SHP77 (cell line): ENCODE measurements at regions not wholly inside any gene's neighbourhood (a gene's known extent, or its start where the extent isn't known, plus 50 kb on each side); places are given as distances from the start of the nearest gene placed in this dataset.
"Not testable (repeated sequence)": the region's sequence is repeated elsewhere in the genome, so short reads cannot be mapped to it uniquely, and the experiment has no call there.

Experiments
- DNase-seq, 2 experiments: peaks; one replicate each; lab custom pipeline; 2025; lab: John Stamatoyannopoulos, UW

DNA sequence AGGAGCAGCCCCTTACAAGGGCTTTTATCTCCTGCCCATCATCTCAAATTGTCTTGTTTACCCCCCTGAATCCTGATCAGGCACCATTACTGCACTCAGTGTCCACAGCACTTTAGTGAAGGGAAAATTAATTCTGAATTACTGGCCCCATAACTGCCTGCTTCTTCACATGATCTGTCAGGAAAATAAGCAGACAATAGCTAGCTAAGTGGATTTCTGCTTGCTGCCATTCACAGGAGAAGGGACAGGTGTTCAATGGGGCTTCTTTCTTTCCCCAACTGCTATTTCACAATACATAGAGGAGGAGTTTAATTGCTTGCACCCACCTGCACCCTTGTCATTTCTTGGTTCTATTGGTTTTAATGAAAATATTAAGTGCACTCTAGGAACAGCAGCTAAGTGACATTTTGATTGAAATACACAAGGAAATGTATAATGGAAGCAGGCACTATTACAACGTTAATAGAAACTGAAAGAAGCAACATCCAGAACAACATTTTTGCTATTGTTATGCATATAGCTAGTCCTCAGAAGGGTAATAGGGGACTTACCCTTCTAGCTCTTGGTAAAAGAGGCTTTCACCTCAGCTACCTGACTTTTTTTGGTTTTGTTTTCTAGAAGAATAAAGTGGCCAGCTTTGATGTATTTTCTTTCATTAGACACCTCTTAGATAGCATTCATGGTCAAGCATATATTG lies 599.3 kb upstream of the TLE4 start:
- peak in 1 of 2 experiments; percentile 4 for DNase-seq

- no peak for DNase-seq
Observed at GRCh38 chr9:78973907-78974306, 597.9 kb upstream of the TLE4 start.

GRCh38 chr9:78982849-78983248 lies 588.9 kb upstream of the TLE4 start:
- no peak for DNase-seq

GRCh38 chr9:78985084-78985738 lies 586.6 kb upstream of the TLE4 start:
- no peak for DNase-seq

DNA sequence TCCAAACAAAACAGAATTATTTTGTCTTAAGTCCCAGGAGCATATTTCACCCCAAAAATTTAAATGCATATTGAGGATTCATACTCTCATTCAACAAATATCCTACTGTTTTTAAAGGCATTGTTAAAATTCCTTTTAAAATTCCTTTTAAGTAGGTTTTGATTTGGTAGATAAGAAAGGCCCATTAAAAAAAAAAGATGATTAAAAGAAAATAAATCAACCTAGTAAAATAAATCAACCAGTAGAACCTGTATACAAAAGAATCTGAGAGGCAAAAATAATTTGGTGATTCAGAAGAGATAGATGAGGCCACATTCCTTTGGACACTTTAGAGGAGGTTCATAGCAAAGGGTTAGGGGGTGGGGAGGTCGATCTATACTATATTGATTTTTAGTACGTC lies 585.3 kb upstream of the TLE4 start:
- DNase-seq, result no peak

DNA sequence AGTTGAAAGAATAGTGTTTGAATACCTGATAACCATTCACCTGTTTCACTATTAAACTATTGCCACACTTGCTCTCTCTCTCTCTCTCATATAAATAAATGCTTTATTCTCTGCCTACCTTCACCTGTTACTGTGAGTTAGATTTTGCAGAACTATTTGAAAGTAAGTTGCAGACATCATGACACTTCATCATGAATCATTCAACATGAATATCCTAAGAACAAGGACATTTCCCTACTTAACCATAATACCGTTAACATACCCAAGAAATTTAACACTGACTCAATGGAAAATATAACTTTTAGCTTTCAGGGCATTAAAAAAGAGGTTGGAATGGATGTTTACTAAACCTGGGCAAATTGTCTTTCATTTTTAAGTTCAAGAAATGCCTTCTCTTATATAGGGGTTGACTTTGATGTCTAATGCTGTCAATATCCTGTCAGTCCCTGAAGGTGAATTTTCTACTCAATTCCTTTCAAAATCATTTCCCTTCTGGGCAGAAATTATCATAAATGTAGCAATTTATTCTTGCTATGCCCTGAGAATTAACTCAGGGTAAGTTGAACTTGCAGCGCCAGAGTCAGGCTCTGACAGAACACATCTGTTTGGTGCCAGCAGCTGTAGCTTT lies 582.6 kb upstream of the TLE4 start:
- no peak for DNase-seq

DNA sequence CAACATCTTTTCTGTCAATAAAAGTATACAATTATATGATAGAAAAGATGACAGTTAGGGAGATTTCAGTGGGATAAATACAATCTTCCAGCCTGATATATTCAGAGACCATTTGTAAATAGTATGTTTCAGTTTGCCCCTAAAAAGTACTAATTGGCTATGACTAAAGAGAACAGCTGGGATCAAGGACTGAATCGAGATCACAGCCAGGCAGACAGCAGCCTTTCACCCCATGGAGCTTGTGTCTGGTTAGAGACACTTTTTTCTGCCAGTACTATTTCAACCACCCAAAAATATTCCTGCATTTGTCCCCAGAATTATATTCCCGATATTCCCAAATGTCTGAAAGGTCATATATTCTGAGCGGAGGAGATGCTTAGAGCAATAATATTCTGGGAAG lies 577.3 kb upstream of the TLE4 start:
- no peak for DNase-seq

GRCh38 chr9:78994974-78995373 lies 576.8 kb upstream of the TLE4 start:
- not testable (repeated sequence) for DNase-seq

DNA sequence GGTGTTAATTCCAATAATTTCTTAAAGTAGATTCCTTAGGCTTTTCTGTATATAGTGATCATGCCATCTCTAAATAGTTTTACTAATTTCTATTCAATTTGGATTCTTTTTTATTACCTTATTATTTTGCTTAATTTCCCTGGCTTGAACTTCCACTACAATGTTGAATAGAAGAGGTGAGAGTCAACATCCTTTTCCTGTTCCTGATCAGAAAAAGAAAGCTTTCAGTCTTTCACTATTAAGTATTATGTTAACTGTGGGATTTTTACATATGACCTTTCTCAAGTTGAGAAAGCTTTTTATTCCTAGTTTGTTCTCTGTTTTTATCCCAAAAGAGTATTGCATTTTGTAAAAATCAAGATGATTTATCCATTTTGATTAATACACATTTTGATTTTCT lies 574.5 kb upstream of the TLE4 start:
- no peak for DNase-seq

GRCh38 chr9:79000230-79001002 lies 571.3 kb upstream of the TLE4 start:
- no peak for DNase-seq

- DNase-seq, result no peak
Observed at GRCh38 chr9:79001012-79001411, 570.8 kb upstream of the TLE4 start.

DNA sequence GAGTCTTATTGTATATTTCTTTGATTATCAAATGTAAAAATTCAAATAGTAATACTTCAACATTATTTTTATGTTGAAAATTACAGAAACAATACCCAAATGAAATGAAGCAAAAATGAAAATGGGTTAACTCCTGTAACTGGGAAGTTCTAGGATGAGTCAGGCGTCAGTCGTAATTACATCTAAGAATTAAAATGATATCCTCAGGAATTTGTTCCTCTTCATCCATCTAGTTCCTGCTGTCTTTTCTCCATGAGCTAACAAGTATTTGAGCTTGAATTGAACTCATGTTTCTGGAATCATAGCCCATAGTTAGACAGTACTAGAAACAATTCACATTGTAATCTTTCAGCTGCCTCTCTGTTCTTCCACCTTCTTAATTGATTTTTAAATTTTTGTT lies 568.3 kb upstream of the TLE4 start:
- DNase-seq, result no peak

- no peak for DNase-seq
Observed at GRCh38 chr9:79004032-79004431, 567.7 kb upstream of the TLE4 start.

GRCh38 chr9:79006546-79006945 lies 565.2 kb upstream of the TLE4 start:
- no peak for DNase-seq

DNA sequence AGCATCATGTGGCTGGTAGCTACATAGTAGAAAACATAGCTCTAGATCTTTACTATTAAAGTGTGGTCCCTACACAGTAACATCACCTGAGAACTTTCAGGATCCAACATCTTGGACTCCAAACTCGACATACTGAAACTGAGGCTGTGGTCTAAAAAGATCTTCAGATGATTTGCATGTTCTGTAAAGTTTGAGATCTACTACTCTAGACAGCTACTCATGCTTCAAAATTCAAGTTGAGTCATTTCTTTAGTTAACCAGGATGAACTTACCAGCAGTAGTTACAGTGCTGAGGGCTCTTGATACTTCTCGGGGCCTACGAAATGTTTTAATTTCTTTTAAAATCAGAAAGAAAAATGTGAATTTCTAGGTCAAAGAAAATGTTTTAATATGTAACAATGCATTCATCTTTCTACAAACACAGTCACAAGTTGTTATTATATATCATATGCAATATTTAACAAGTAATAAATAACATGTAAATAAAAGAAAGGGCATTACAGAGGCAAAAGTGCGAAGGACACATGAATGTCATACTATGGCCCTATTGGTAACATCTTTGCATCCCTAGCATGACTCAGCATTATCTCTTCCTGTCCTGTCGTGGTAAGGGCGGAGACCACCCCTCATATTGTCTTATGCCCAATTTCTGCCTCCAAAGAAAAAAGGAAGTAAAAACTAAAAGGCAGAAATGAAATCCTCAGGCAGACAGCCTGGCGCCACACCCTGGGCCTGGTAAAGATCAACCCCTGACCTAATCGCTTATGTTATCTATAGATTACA lies 563.9 kb upstream of the TLE4 start:
- DNase-seq, result no peak

DNA sequence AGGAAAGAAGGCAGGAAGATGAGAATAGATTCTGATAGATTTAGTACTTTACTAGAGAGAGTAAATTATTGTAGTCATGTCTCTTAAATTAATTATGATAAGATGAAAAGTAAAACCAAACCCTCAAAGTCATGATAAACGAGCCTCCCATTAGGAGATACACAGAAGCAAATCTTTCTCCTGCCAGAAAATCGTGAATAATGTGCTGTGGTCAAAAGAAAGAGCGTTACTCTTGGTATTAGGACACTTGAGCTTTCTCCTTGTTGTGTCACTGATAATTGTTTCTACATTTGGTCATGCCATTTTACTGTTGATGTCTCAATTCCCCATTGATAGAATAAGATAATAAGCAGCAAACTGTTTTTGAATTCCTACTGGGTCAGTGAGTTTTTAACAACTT lies 562.8 kb upstream of the TLE4 start:
- DNase-seq, result no peak

GRCh38 chr9:79011461-79011860 lies 560.3 kb upstream of the TLE4 start:
- DNase-seq, result no peak

- no peak for DNase-seq
Observed at GRCh38 chr9:79012561-79012960, 559.2 kb upstream of the TLE4 start.

- DNase-seq, result no peak
Observed at GRCh38 chr9:79013715-79014610, 557.8 kb upstream of the TLE4 start.

DNA sequence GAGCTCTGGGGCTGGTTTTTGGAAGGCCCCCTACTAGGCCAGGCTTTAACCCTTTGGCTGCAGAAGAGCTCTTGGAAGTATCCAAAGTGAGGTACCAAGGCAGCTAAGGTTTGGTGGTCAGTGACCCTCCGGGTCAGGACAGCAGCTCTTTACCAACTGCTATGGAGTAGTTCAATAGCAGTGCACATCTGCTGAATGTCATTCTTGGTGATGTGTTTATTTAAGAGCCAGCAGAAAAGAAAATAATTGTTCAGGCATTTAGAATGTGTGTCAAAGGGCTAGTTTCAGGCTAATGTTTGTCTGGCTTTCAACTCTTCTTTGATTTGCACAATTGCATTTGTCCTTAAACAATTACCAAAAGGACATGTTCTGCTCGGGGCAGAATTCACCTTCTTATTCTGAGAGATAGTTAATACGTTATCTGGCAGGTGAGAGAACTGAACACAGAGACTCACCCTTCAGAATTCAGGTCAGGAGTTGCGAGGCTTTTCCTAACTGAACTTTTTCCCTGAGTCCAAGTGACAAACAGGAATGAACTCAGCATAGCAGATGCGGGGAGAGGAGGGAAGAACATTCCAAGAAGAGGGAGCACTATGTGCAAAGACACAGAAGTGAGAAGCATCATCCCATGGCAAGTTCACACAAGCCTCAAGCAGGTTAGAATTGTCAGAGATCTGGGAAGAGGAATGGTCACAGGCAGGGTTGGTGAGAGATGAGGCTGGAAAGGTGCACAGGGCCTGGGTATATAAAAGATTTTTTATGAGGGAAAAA lies 556.7 kb upstream of the TLE4 start:
- no peak for DNase-seq
